AG09319 (cell line): ENCODE measurements at regions not wholly inside any gene's neighbourhood (a gene's known extent, or its start where the extent isn't known, plus 50 kb on each side); places are given as distances from the start of the nearest gene placed in this dataset.
"Not testable (repeated sequence)": the region's sequence is repeated elsewhere in the genome, so short reads cannot be mapped to it uniquely, and the experiment has no call there.

ENCODE experiments used
- DNase-seq: peaks from one replicate; pipeline ENCODE4 v3.0.0-alpha.2; 2010; ENCODE audit warnings: low read depth; ENCODE audit errors: extremely low read depth
- TF ChIP-seq, protein P1 (sequence below): IDR thresholded peaks from 2 replicates; pipeline ENCODE4 v1.5.1; 2011; ENCODE audit warnings: low read depth, mild to moderate bottlenecking, inconsistent platforms, low read length, moderate library complexity

DNA sequence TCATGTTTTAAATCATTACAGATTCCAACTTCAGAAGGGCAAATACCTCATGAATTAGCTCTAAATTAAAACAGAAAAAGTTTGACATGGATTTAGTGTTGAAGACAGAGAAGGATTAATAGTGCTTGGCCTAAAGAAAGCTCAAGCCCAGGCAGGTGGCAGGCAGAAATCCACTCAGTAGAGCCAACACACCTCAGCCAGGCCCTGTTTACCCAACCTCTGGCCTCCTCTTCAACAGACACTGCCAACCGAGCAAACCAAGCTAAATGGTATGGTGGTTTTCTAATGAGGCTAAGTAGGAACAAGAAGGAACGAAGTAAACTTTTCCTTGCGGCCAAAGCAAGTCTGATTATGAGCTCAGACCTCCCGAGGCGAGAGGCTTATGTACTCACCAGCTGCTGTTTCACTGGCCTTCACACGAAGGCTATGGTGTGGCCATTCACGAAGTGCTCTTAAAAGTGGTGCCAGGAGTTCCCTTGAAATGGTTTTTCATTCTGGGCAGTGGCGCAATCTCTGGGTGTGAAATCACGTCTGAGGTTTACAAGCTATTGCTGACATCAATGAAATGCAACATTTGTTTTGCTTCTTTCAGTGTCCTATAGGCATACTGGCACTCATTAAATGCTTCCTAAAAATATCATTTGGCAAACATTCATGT lies 124.1 kb upstream of the LGR5 start:
- TF ChIP-seq, protein P1, sequence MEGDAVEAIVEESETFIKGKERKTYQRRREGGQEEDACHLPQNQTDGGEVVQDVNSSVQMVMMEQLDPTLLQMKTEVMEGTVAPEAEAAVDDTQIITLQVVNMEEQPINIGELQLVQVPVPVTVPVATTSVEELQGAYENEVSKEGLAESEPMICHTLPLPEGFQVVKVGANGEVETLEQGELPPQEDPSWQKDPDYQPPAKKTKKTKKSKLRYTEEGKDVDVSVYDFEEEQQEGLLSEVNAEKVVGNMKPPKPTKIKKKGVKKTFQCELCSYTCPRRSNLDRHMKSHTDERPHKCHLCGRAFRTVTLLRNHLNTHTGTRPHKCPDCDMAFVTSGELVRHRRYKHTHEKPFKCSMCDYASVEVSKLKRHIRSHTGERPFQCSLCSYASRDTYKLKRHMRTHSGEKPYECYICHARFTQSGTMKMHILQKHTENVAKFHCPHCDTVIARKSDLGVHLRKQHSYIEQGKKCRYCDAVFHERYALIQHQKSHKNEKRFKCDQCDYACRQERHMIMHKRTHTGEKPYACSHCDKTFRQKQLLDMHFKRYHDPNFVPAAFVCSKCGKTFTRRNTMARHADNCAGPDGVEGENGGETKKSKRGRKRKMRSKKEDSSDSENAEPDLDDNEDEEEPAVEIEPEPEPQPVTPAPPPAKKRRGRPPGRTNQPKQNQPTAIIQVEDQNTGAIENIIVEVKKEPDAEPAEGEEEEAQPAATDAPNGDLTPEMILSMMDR: no peak
- DNase-seq: no peak

DNA sequence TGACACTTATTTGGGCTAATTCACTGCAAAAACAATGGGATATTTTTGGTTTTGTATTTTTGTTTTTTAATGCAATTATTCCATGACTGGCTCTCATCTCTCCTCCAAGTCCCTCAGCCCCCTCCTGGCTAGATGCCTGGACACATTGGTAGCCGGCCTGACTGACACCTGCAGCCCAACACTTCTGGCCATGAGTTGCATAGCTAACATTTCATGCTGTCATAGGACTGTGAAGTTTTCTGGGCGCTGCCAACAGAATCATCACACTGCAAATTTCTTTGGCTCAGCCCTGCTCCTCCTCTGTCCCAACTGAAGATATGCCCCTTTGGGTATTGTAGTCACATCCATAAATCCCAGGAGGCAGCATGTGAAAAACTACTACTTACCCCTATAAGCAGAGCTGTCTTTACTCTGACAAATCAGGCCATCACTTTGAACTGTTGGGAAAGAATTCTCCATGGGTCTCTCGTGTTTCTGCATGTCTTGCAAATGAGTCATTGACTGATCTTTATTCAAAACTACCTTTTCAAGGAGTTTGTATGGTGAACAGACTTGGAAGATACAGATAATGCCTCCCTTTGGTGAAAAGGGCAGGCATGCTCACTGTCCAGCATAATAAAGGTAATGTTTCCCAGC lies 126.7 kb upstream of the LGR5 start:
- no peak for DNase-seq
- TF ChIP-seq, protein P1: no peak

DNA sequence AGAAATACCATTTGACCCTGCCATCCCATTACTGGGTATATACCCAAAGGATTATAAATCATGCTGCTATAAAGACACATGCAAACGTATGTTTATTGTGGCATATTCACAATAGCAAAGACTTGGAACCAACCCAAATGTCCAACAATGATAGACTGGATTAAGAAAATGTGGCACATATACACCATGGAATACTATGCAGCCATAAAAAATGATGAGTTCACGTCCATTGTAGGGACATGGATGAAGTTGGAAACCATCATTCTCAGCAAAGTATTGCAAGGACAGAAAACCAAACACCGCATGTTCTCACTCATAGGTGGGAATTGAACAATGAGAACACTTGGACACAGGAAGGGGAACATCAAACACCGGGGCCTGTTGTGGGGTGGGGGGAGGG lies 128.0 kb upstream of the LGR5 start:
- not testable (repeated sequence) for DNase-seq

DNA sequence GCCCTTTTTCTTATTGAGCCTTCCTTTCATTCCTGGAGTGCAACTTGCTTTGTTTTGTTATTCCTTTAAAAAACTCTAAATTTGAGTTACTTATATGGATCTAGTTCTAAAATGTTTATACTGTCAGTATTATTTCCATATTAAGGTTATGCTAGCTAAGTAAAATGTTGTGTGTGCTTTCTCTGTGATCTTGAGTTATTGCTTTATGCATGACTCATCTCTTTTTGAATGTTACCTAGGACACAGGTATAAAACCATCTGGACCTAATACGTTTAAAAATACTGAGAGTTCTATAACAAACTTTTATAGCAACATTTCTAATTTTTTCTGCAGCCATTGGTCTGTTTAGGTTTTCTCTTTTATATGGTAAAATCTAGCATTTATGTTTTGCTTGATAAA lies 132.8 kb upstream of the LGR5 start:
- TF ChIP-seq, protein P1: no peak
- DNase-seq: no peak

DNA sequence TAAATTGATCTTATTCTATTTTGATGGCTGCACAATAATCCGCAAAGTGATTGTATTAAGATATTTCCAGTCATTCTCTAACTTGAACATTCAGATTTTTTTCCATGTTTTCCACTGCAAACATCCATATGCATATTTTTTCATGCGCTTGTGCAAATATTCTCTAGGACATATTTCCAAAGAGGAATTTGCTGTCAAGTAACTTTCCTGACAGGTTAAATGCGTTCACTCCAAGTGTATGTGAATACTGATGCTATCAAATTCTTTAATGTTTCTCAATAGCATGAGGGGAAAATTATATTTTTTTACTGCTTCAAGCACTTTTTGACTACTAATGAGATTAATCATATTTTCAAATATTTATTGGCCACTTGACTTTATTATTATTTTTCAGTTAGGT lies 135.3 kb upstream of the LGR5 start:
- TF ChIP-seq, protein P1: no peak
- no peak for DNase-seq

DNA sequence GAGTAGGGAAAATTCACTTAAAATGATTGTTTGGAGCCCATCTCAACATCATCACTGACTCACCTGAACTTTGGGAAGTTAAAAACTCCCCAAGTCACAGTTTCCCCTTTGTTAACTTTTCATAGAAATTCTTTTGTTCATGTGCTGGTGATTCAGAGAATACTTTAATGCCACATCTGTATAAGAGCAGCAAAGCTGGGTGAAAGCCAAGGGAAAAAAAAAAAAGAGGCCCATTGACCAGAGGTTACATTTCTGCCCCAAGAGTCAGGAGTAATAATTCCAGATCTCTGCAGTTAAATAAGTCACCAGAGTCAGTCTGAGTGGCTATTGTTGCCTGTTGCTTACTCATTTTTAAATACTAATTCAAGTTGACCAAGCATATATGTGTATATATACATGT lies 136.4 kb upstream of the LGR5 start:
- TF ChIP-seq, protein P1: no peak
- no peak for DNase-seq

DNA sequence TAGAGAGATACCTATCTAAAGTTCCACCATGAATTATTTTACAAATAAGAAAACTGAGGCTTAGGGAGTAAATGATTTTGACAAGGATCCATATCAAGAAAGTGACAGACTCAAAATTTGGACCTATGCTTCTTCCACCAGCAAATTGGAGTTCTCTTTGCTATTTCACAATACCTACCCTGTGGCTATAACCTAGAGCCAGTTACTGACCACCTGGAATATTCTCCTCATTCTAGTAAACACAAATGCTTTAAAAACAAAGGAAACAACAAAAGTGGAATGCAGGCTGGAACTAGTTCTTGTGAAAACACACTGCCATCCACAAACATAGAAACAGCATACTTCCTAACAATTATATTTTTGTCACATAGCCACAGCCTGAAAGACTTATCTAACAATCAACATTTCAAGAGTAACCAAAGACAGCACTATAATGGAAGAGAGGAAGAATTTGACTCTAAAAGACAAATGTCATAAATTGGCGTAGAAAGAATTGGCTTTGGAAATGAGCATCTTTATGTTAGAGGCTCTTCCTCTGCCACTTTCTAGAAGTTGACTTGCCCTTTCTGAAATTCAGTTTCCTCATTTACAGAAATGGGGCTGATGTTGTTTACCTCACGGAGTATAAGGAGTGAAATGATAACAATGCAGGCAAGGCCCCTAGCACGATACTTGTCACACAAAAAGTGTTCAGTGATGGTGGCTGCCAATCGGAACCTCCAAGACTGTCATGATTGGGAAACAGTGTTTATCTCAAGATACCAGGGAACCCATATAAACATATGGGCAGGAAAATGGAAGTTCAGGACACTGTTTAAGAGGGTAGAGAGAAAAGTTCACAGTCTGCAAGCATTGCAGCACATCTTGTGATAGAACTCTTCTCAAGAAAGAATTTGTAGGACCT lies 138.6 kb upstream of the LGR5 start:
- TF ChIP-seq, protein P1: no peak

More for the DNA sequence above, 138.6 kb upstream of the LGR5 start:
- DNase-seq: no peak
